ENCODE measurements at regions not wholly inside any gene's neighbourhood (a gene's known extent, or its start where the extent isn't known, plus 50 kb on each side); places are given as distances from the start of the nearest gene placed in this dataset.
A peak's percentile ranks its signal among the peaks of the same experiment; 100 is the strongest.
"Not testable (repeated sequence)": the region's sequence is repeated elsewhere in the genome, so short reads cannot be mapped to it uniquely, and the experiment has no call there.

GRCh38 chr12:25797949-25798348, 160.5 kb upstream of the RASSF8 start:
- DNase-seq: no peak

GRCh38 chr12:25800101-25800500, 158.4 kb upstream of the RASSF8 start:
- peak; percentile 32 for DNase-seq

- DNase-seq: no peak
Observed at GRCh38 chr12:25801734-25802133, 156.7 kb upstream of the RASSF8 start.

- DNase-seq: no peak
Observed at GRCh38 chr12:25802143-25802542, 156.3 kb upstream of the RASSF8 start.

GRCh38 chr12:25803029-25803664, 155.3 kb upstream of the RASSF8 start:
- not testable (repeated sequence) for DNase-seq

GRCh38 chr12:25804286-25804685, 154.2 kb upstream of the RASSF8 start:
- DNase-seq: not testable (repeated sequence)

GRCh38 chr12:25806271-25806670, 152.2 kb upstream of the RASSF8 start:
- no peak for DNase-seq

GRCh38 chr12:25808604-25809003, 149.9 kb upstream of the RASSF8 start:
- no peak for DNase-seq

- no peak for DNase-seq
Observed at GRCh38 chr12:25810683-25811082, 147.8 kb upstream of the RASSF8 start.

GRCh38 chr12:25811656-25812126, 146.8 kb upstream of the RASSF8 start:
- DNase-seq: no peak

GRCh38 chr12:25812295-25812694, 146.2 kb upstream of the RASSF8 start:
- no peak for DNase-seq

- no peak for DNase-seq
Observed at GRCh38 chr12:25813843-25814242, 144.6 kb upstream of the RASSF8 start.

- no peak for DNase-seq
Observed at GRCh38 chr12:25816637-25817036, 141.8 kb upstream of the RASSF8 start.

GRCh38 chr12:25817166-25817565, 141.3 kb upstream of the RASSF8 start:
- DNase-seq: no peak

GRCh38 chr12:25818596-25819390, 139.7 kb upstream of the RASSF8 start:
- DNase-seq: no peak

GRCh38 chr12:25819691-25820090, 138.8 kb upstream of the RASSF8 start:
- DNase-seq: no peak

- DNase-seq: no peak
Observed at GRCh38 chr12:25822281-25822680, 136.2 kb upstream of the RASSF8 start.

GRCh38 chr12:25824734-25825133, 133.7 kb upstream of the RASSF8 start:
- DNase-seq: no peak

- DNase-seq: no peak
Observed at GRCh38 chr12:25825446-25825845, 133.0 kb upstream of the RASSF8 start.

- DNase-seq: no peak
Observed at GRCh38 chr12:25827141-25827540, 131.3 kb upstream of the RASSF8 start.

- no peak for DNase-seq
Observed at GRCh38 chr12:25827747-25828146, 130.7 kb upstream of the RASSF8 start.

GRCh38 chr12:25828188-25828587, 130.3 kb upstream of the RASSF8 start:
- DNase-seq: no peak

GRCh38 chr12:25829192-25829591, 129.3 kb upstream of the RASSF8 start:
- DNase-seq: no peak

GRCh38 chr12:25830456-25830855, 128.0 kb upstream of the RASSF8 start:
- peak; percentile 46 for DNase-seq
